BLaER1 (cell line): ENCODE measurements at regions not wholly inside any gene's neighbourhood (a gene's known extent, or its start where the extent isn't known, plus 50 kb on each side); places are given as distances from the start of the nearest gene placed in this dataset.
"Not testable (repeated sequence)": the region's sequence is repeated elsewhere in the genome, so short reads cannot be mapped to it uniquely, and the experiment has no call there.

Experiments
- H3K27ac ChIP-seq: shearing (Covaris generic); formaldehyde crosslinking; 2 replicates; pipeline ENCODE4 v1.8.1; 2022
- H3K27me3 ChIP-seq: shearing (Covaris generic); formaldehyde crosslinking; 2 replicates; pipeline ENCODE4 v1.8.1; 2022
- H3K36me3 ChIP-seq: shearing (Covaris generic); formaldehyde crosslinking; 2 replicates; pipeline ENCODE4 v1.8.1; 2022
- H3K4me1 ChIP-seq: shearing (Covaris generic); formaldehyde crosslinking; 2 replicates; pipeline ENCODE4 v1.8.1; 2022
- H3K4me2 ChIP-seq: shearing (Covaris generic); formaldehyde crosslinking; 2 replicates; pipeline ENCODE4 v1.8.1; 2022
- H3K4me3 ChIP-seq: shearing (Covaris generic); formaldehyde crosslinking; 2 replicates; pipeline ENCODE4 v1.8.1; 2022
- H3K9ac ChIP-seq: shearing (Covaris generic); formaldehyde crosslinking; 2 replicates; pipeline ENCODE4 v1.8.1; 2022
- H3K9me3 ChIP-seq: shearing (Covaris generic); formaldehyde crosslinking; 2 replicates; pipeline ENCODE4 v1.8.1; 2022
- H4K20me1 ChIP-seq: shearing (Covaris generic); formaldehyde crosslinking; 2 replicates; pipeline ENCODE4 v1.8.1; 2022
- Cebpa-rat ChIP-seq: shearing (Covaris generic); IDR thresholded peaks from 2 replicates; pipeline ENCODE4 v1.8.1; 2022

GRCh38 chr1:197985351-197985750, 68.2 kb downstream of the LHX9 start:
- Histone ChIP-seq H3K27me3 (no peaks in the 10 kb centered on the region), H3K4me3 (no peak overlapping the region), H3K27ac (no peak overlapping the region), H3K4me2 (no peak overlapping the region), H3K9ac (no peak overlapping the region), H4K20me1 (no peaks in the 10 kb centered on the region), H3K9me3 (no peaks in the 10 kb centered on the region), H3K36me3 (no peaks in the 10 kb centered on the region), H3K4me1 (no peaks in the 10 kb centered on the region)
- TF ChIP-seq Cebpa-rat = no peak

- Histone ChIP-seq H4K20me1 (no peaks in the 10 kb centered on the region), H3K27me3 (no peaks in the 10 kb centered on the region), H3K9me3 (no peaks in the 10 kb centered on the region), H3K4me3 (no peak overlapping the region), H3K9ac (no peak overlapping the region), H3K27ac (no peak overlapping the region), H3K36me3 (no peaks in the 10 kb centered on the region), H3K4me1 (no peaks in the 10 kb centered on the region), H3K4me2 (no peak overlapping the region)
- TF ChIP-seq Cebpa-rat = no peak
These were observed 69.6 kb downstream of the LHX9 start for GRCh38 chr1:197986817-197987216.

GRCh38 chr1:197987294-197987693, 70.1 kb downstream of the LHX9 start:
- Histone ChIP-seq H3K36me3 (no peaks in the 10 kb centered on the region), H4K20me1 (no peaks in the 10 kb centered on the region), H3K4me3 (no peak overlapping the region), H3K4me2 (no peak overlapping the region), H3K9me3 (no peaks in the 10 kb centered on the region), H3K27me3 (no peaks in the 10 kb centered on the region), H3K27ac (no peak overlapping the region), H3K9ac (no peak overlapping the region), H3K4me1 (no peaks in the 10 kb centered on the region)
- TF ChIP-seq Cebpa-rat = no peak

DNA sequence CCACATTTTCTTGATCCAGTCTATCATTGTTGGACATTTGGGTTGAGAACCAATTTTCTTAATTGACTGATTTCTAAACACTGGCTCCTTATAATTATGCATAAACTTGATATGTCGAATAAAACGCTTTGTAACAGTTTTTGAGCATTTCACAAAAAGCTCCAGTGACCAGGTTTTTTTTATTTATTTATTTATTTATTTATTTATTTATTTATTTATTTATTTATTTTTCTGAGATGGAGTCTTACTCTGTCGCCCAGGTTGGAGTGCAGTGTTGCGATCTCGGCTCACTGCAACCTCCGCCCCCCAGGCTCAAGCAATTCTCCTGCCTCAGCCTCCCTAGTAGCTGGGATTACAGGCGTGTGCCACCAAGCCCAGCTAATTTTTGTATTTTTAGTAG, 71.4 kb downstream of the LHX9 start:
- not testable (repeated sequence) for H3K27me3 ChIP-seq, H3K27ac ChIP-seq, H3K9ac ChIP-seq, H3K36me3 ChIP-seq, H3K4me3 ChIP-seq, H3K4me1 ChIP-seq, H3K4me2 ChIP-seq, H4K20me1 ChIP-seq, H3K9me3 ChIP-seq

GRCh38 chr1:197989058-197989457, 71.9 kb downstream of the LHX9 start:
- no peaks in the 10 kb centered on the region for H3K9me3 ChIP-seq
- no peak overlapping the region for H3K27ac ChIP-seq
- no peaks in the 10 kb centered on the region for H3K27me3 ChIP-seq
- H3K4me2 ChIP-seq = no peak overlapping the region
- H4K20me1 ChIP-seq = no peaks in the 10 kb centered on the region
- H3K4me1 ChIP-seq = no peaks in the 10 kb centered on the region
- H3K4me3 ChIP-seq = no peak overlapping the region
- no peak overlapping the region for H3K9ac ChIP-seq
- no peak for TF ChIP-seq Cebpa-rat
- H3K36me3 ChIP-seq = no peaks in the 10 kb centered on the region

GRCh38 chr1:197991594-197991993, 74.4 kb downstream of the LHX9 start:
- Histone ChIP-seq H3K9me3 (no peaks in the 10 kb centered on the region), H4K20me1 (no peaks in the 10 kb centered on the region), H3K4me2 (no peak overlapping the region), H3K27ac (no peak overlapping the region), H3K9ac (no peak overlapping the region), H3K27me3 (no peaks in the 10 kb centered on the region), H3K4me3 (no peak overlapping the region), H3K4me1 (no peaks in the 10 kb centered on the region), H3K36me3 (no peaks in the 10 kb centered on the region)
- no peak for TF ChIP-seq Cebpa-rat

- no peak overlapping the region for H3K27ac ChIP-seq
- no peak overlapping the region for H3K4me2 ChIP-seq
- no peaks in the 10 kb centered on the region for H3K36me3 ChIP-seq
- no peaks in the 10 kb centered on the region for H4K20me1 ChIP-seq
- no peak overlapping the region for H3K4me3 ChIP-seq
- TF ChIP-seq Cebpa-rat = no peak
- H3K4me1 ChIP-seq = no peaks in the 10 kb centered on the region
- no peaks in the 10 kb centered on the region for H3K9me3 ChIP-seq
- H3K9ac ChIP-seq = no peak overlapping the region
- no peaks in the 10 kb centered on the region for H3K27me3 ChIP-seq
These were observed 77.8 kb downstream of the LHX9 start for GRCh38 chr1:197994907-197995407.

DNA sequence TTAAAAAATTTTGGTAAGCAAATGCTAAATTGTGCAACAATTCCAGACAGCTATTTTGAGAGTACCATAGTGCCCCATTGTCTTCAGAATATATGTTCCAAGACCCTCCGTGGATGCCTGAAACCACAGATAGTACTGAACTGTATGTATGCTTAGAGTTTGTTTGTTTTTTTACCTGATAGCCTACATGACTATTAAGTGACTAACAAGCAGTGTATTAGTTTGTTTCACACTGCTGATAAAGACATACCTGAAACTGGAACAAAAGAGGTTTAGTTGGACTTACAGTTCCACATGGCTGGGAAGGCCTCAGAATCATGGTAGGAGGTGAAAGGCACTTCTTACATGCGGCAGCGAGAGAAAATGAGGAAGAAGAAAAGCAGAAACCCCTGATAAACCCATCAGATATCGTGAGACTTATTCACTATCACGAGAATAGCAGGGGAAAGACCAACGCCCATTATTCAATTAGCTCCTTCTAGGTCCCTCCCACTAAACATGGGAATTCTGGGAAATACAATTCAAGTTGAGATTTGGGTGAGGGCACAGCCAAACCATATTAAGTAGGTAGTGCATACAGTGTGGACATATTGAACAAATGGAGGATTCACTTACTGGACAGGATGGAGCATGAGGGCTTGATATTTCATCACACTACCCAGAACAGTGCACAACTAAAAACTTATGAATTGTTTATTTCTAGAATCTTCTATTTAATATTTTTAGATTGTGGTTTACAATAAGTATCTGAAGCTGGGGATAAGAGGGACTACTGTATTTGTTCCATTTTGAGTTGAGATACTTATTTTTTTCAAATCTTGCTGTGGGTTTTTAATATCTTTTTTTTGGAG, 78.5 kb downstream of the LHX9 start:
- Histone ChIP-seq H3K9me3 (no peaks in the 10 kb centered on the region), H3K4me1 (no peaks in the 10 kb centered on the region), H3K9ac (no peak overlapping the region), H3K27ac (no peak overlapping the region), H4K20me1 (no peaks in the 10 kb centered on the region), H3K36me3 (no peaks in the 10 kb centered on the region), H3K4me2 (no peak overlapping the region), H3K4me3 (no peak overlapping the region), H3K27me3 (no peaks in the 10 kb centered on the region)
- TF ChIP-seq Cebpa-rat = no peak

GRCh38 chr1:197996259-197996512, 79.0 kb downstream of the LHX9 start:
- not testable (repeated sequence) for H3K4me1 ChIP-seq, H3K9ac ChIP-seq, H3K27me3 ChIP-seq, H3K4me3 ChIP-seq, H3K27ac ChIP-seq, H3K4me2 ChIP-seq, H3K36me3 ChIP-seq, H3K9me3 ChIP-seq, H4K20me1 ChIP-seq

DNA sequence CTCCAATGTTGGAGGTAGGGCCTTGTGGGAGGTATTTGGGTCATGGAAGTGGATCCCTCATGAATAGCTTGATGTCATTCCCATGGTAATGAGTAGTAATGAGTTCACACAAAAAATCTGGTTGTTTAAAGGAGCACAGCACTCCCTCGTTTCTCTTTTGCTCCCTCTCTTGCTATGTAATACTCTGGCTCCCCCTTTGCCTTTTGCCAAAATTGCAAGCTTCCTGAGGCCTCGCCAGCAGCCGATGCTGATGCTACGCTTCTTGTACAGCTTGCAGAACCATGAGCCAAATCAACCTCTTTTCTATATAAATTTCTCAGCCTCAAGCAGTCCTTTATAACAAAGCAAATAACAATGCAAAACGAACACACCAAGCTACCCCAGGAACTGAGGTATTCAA, 80.9 kb downstream of the LHX9 start:
- Histone ChIP-seq H3K36me3 (no peaks in the 10 kb centered on the region), H4K20me1 (no peaks in the 10 kb centered on the region), H3K4me2 (no peak overlapping the region), H3K27me3 (no peaks in the 10 kb centered on the region), H3K27ac (no peak overlapping the region), H3K4me1 (no peaks in the 10 kb centered on the region), H3K4me3 (no peak overlapping the region), H3K9me3 (no peaks in the 10 kb centered on the region), H3K9ac (no peak overlapping the region)
- TF ChIP-seq Cebpa-rat = no peak
